ENCODE measurements at regions not wholly inside any gene's neighbourhood (a gene's known extent, or its start where the extent isn't known, plus 50 kb on each side); places are given as distances from the start of the nearest gene placed in this dataset.
"Not testable (repeated sequence)": the region's sequence is repeated elsewhere in the genome, so short reads cannot be mapped to it uniquely, and the experiment has no call there.

GRCh38 chr21:20373031-20373430, 625.2 kb upstream of the NCAM2 start:
- DNase-seq (ENCODE audit: low spot score) = no peak

- no peak for DNase-seq (ENCODE audit: low spot score)
Measured at GRCh38 chr21:20377250-20377649, 621.0 kb upstream of the NCAM2 start.

- no peak for DNase-seq (ENCODE audit: low spot score)
Measured at GRCh38 chr21:20388400-20388799, 609.8 kb upstream of the NCAM2 start.

- no peak for DNase-seq (ENCODE audit: low spot score)
Measured at GRCh38 chr21:20396798-20397197, 601.4 kb upstream of the NCAM2 start.

- DNase-seq (ENCODE audit: low spot score) = no peak
Measured at GRCh38 chr21:20404915-20405314, 593.3 kb upstream of the NCAM2 start.

GRCh38 chr21:20418353-20418752, 579.9 kb upstream of the NCAM2 start:
- no peak for DNase-seq (ENCODE audit: low spot score)

- DNase-seq (ENCODE audit: low spot score) = no peak
Measured at GRCh38 chr21:20419772-20420171, 578.4 kb upstream of the NCAM2 start.

- no peak for DNase-seq (ENCODE audit: low spot score)
Measured at GRCh38 chr21:20424943-20425342, 573.3 kb upstream of the NCAM2 start.

- no peak for DNase-seq (ENCODE audit: low spot score)
Measured at GRCh38 chr21:20425856-20426255, 572.4 kb upstream of the NCAM2 start.

GRCh38 chr21:20440338-20440737, 557.9 kb upstream of the NCAM2 start:
- no peak for DNase-seq (ENCODE audit: low spot score)

GRCh38 chr21:20443558-20444155, 554.6 kb upstream of the NCAM2 start:
- DNase-seq (ENCODE audit: low spot score) = no peak

GRCh38 chr21:20445971-20446370, 552.2 kb upstream of the NCAM2 start:
- DNase-seq (ENCODE audit: low spot score) = no peak

- DNase-seq (ENCODE audit: low spot score) = no peak
Measured at GRCh38 chr21:20451046-20451445, 547.2 kb upstream of the NCAM2 start.

- DNase-seq (ENCODE audit: low spot score) = no peak
Measured at GRCh38 chr21:20452935-20453334, 545.3 kb upstream of the NCAM2 start.

- no peak for DNase-seq (ENCODE audit: low spot score)
Measured at GRCh38 chr21:20459838-20460237, 538.4 kb upstream of the NCAM2 start.

- no peak for DNase-seq (ENCODE audit: low spot score)
Measured at GRCh38 chr21:20463362-20463761, 534.8 kb upstream of the NCAM2 start.

- no peak for DNase-seq (ENCODE audit: low spot score)
Measured at GRCh38 chr21:20469361-20469760, 528.8 kb upstream of the NCAM2 start.

- DNase-seq (ENCODE audit: low spot score) = no peak
Measured at GRCh38 chr21:20486303-20486702, 511.9 kb upstream of the NCAM2 start.

- DNase-seq (ENCODE audit: low spot score) = not testable (repeated sequence)
Measured at GRCh38 chr21:20502915-20503314, 495.3 kb upstream of the NCAM2 start.

- no peak for DNase-seq (ENCODE audit: low spot score)
Measured at GRCh38 chr21:20507783-20508182, 490.4 kb upstream of the NCAM2 start.

- DNase-seq (ENCODE audit: low spot score) = no peak
Measured at GRCh38 chr21:20511216-20511880, 486.9 kb upstream of the NCAM2 start.

- no peak for DNase-seq (ENCODE audit: low spot score)
Measured at GRCh38 chr21:20515446-20515845, 482.8 kb upstream of the NCAM2 start.

- DNase-seq (ENCODE audit: low spot score) = no peak
Measured at GRCh38 chr21:20519076-20519475, 479.1 kb upstream of the NCAM2 start.

GRCh38 chr21:20522611-20523010, 475.6 kb upstream of the NCAM2 start:
- no peak for DNase-seq (ENCODE audit: low spot score)
